HG03064 (cell line): ENCODE measurements at regions not wholly inside any gene's neighbourhood (a gene's known extent, or its start where the extent isn't known, plus 50 kb on each side); places are given as distances from the start of the nearest gene placed in this dataset.
"Not testable (repeated sequence)": the region's sequence is repeated elsewhere in the genome, so short reads cannot be mapped to it uniquely, and the experiment has no call there.

Experiments used
- ATAC-seq: cut with Tn5 transposase; IDR thresholded peaks from one replicate; pipeline ENCODE4 v1.9.1; 2021; ENCODE audit warnings: low read depth; ENCODE audit not compliant: unreplicated experiment

GRCh38 chr21:7743940-7744339, 2777.4 kb upstream of the TPTE start:
- not testable (repeated sequence) for ATAC-seq

GRCh38 chr21:7744406-7745099, 2776.8 kb upstream of the TPTE start:
- ATAC-seq: peak; percentile 88

- peak; percentile 44 for ATAC-seq
These were observed 2776.3 kb upstream of the TPTE start for GRCh38 chr21:7745100-7745450.

DNA sequence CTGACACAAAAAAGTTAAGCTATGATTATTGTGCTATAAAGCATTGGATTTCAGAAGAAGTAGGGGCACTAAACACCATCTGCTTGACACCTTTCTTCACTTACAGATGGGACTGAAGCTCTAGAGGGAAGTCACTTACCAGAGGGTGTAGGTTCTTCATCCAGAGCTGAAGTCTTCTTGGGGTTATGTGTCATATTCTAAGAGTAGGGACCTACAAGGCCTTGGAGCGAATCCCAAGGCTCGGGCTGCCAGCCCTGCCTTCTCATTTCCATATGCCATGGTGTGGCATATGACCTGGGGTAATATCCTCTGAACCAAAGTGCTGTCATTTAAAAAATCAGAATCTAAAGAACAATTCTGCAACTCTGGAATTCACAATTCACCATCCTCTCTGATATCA, 2773.4 kb upstream of the TPTE start:
- ATAC-seq: not testable (repeated sequence)

GRCh38 chr21:7752611-7753010, 2768.8 kb upstream of the TPTE start:
- ATAC-seq: not testable (repeated sequence)

- peak; percentile 79 for ATAC-seq
These were observed 2768.0 kb upstream of the TPTE start for GRCh38 chr21:7753380-7753877.

DNA sequence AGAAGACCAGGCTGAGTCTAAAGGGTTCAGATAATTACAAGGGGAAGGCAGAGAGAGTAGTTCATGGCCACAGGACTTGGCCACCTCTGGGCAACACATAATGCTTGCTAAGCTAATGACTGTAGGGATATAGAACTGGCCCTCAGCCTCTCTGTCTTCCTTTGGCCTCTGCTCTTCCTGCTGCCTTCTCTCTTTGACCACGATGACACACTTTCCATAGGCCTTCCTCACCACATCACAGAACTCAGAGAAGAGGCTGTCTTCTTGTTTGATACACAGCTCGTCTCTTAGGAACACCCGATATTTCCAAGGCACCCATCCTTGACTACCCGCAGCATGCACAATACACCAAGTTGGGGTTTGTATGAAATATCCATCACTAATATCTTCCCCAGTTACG, 2751.4 kb upstream of the TPTE start:
- ATAC-seq: not testable (repeated sequence)

DNA sequence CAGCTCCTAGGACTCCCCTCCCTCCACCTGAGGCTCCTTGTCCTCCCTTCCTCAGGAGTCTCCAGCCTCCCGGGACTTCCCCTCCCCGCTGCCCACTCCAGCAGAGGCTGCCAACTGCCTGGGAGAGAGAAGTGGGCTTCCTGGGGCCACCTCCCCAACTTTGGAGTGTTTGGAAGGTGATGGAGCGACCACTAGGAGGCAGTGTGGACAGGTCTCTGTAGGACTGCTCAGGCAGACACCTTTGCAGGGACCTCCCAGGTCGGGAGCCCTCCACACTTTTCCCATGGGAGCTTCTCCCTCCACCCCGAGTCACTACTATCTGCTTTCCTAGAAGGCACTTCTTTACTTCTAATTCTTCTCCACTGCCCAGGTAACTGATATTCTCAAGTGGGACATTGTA, 2747.2 kb upstream of the TPTE start:
- not testable (repeated sequence) for ATAC-seq

GRCh38 chr21:7775327-7775984, 2745.9 kb upstream of the TPTE start:
- ATAC-seq: not testable (repeated sequence)

GRCh38 chr21:7776035-7776434, 2745.3 kb upstream of the TPTE start:
- ATAC-seq: not testable (repeated sequence)

- not testable (repeated sequence) for ATAC-seq
These were observed 2744.8 kb upstream of the TPTE start for GRCh38 chr21:7776622-7777021.

GRCh38 chr21:7777289-7777688, 2744.1 kb upstream of the TPTE start:
- not testable (repeated sequence) for ATAC-seq

- not testable (repeated sequence) for ATAC-seq
These were observed 2733.8 kb upstream of the TPTE start for GRCh38 chr21:7787427-7788078.

DNA sequence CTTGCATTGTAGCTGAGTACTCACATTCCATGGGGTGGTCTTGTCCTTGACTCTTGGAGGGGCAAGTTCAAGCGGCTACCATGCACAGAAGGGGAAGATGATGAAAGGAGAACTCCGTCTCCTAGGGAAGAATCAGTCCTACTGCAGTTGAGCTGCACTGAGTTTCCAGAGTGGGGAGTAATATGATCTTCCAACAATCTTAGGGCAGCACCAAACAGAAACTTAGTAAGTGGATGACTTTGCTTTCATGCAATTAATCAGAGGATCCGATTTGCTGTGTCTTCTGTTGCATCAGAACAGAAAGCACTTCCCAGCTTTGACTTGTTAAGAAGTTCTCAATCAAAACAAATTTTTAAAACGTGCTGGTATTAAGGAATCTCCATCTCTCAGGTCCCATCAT, 2727.6 kb upstream of the TPTE start:
- ATAC-seq: not testable (repeated sequence)

DNA sequence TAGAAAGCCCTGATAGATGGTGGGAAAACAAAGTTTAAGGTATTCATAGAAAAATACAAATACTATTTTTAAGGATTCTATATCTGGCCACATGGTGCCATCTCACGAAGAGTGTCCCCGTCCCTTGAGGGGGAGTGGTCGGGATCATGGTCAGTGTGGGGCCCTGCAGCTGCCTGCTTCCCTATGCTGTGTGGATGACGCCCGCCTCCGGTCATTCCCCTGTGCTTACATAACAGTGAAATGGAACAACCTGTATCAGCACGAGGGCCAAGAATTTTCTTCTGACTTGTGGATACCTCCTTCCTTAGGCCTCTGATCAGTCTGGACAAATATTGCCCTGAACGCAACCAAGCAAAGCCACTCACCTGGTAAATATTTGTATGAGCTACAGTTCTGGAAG, 2724.1 kb upstream of the TPTE start:
- not testable (repeated sequence) for ATAC-seq

DNA sequence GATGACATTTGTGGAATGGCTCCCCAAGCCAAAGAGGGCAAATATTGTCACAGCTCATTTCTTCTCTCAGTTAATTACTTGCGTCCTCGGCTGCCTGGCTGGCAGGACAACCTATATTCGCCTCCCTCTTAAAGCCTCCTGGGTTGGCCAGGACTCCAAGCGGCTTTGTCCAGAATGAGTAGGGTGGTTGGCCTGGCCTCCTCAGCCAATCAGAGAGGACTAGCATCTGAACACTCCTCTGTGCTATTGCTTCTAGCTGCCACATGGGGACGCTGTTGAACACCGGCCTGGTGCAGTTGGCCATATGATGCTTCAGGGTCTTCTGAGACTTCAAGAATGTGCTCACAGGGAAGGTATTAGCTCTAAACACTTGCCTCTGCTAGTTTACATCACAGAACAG, 2722.9 kb upstream of the TPTE start:
- not testable (repeated sequence) for ATAC-seq

DNA sequence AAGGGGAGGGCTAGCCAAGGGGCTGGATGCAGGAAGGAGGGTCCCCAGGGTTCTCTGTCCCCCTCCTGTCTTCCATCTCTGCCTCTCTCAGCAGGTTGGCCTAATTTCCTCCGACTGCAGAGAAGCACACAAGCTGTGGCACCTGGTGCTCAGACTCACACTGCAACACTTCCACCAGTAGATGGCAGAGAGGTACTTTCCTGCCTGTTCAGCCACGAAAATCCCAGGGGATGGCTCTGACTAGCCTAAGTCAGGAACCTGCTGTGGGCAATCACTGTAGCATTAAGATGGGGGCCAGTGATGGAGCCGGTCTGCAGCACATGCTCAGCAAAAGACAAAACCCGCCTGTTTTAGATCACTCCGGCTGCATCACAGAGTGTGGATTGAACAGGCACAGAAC, 2721.7 kb upstream of the TPTE start:
- not testable (repeated sequence) for ATAC-seq

- not testable (repeated sequence) for ATAC-seq
These were observed 2707.9 kb upstream of the TPTE start for GRCh38 chr21:7813475-7813874.

- not testable (repeated sequence) for ATAC-seq
These were observed 2704.4 kb upstream of the TPTE start for GRCh38 chr21:7817013-7817412.

GRCh38 chr21:7819301-7819700, 2702.1 kb upstream of the TPTE start:
- ATAC-seq: not testable (repeated sequence)

GRCh38 chr21:7825627-7826026, 2695.8 kb upstream of the TPTE start:
- ATAC-seq: not testable (repeated sequence)
